Mammary epithelial cell (primary cell): ENCODE measurements at regions not wholly inside any gene's neighbourhood (a gene's known extent, or its start where the extent isn't known, plus 50 kb on each side); places are given as distances from the start of the nearest gene placed in this dataset.

ENCODE experiments used
- CTCF ChIP-seq, 2 donors: IDR thresholded peaks in 1 of 2; conservative IDR thresholded peaks in 1 of 2; 2 replicates each; pipeline ENCODE4 v1.5.1; 2011 to 2012; ENCODE audit warnings: inconsistent platforms in 2 of 2, low read length in 2 of 2, mild to moderate bottlenecking in 2 of 2, control low read depth in 1 of 2, low read depth in 1 of 2; ENCODE audit not compliant: insufficient read depth in 1 of 2; ENCODE audit errors: extremely low read depth in 1 of 2
- EZH2 ChIP-seq: IDR thresholded peaks from 2 replicates; pipeline ENCODE4 v1.6.1; 2012; ENCODE audit warnings: low read length, inconsistent platforms, borderline replicate concordance

GRCh38 chr3:161893972-161894371 is 397.4 kb downstream of the OTOL1 start:
- TF ChIP-seq CTCF (conservative IDR thresholded peaks at IDR 0.05 in 1 of 2, IDR thresholded peaks at IDR 0.05 in 1 of 2; ENCODE audit: extremely low read depth in 1 of 2, insufficient read depth in 1 of 2, low read depth in 1 of 2, low read length in 2 of 2) (no peak), EZH2 (no peak)
